Transverse colon (tissue), 4 donors: ENCODE measurements at regions not wholly inside any gene's neighbourhood (a gene's known extent, or its start where the extent isn't known, plus 50 kb on each side); places are given as distances from the start of the nearest gene placed in this dataset.

Experiments
- DNase-seq: peaks from one replicate; pipeline ENCODE4 v3.0.0-alpha.2; 2019
- H3K27ac ChIP-seq, 4 donors: fragments of 200-600 bp; sonication (generic); 2 replicates each; pipeline ENCODE4 v1.5.1; 2016 to 2018; ENCODE audit warnings: inconsistent platforms in 4 of 4
- H3K27me3 ChIP-seq: fragments of 200-600 bp; sonication (generic); 2 replicates; pipeline ENCODE4 v1.5.1; 2017; ENCODE audit warnings: inconsistent platforms
- H3K36me3 ChIP-seq, 4 donors: fragments of 200-600 bp; sonication (generic); 2 replicates each; pipeline ENCODE4 v1.5.1; 2017 to 2019; ENCODE audit warnings: inconsistent platforms in 4 of 4
- H3K4me1 ChIP-seq, 4 donors: fragments of 200-600 bp; sonication (generic); 2 replicates each; pipeline ENCODE4 v1.5.1; 2017 to 2020; ENCODE audit warnings: inconsistent platforms in 4 of 4
- H3K4me3 ChIP-seq, 4 donors: fragments of 200-600 bp; sonication (generic); 1 replicate in 1 of 4; 2 replicates in 3 of 4; pipeline versions ENCODE4 v1.5.1 to v1.6.1; 2017 to 2019; ENCODE audit warnings: inconsistent platforms in 4 of 4
- H3K9me3 ChIP-seq, 2 donors: fragments of 200-600 bp; sonication (generic); 2 replicates each; pipeline ENCODE4 v1.5.1; 2017 to 2019; ENCODE audit warnings: inconsistent platforms in 2 of 2
- EP300 ChIP-seq: sonication (generic); formaldehyde crosslinking; IDR thresholded peaks from one replicate; pipeline ENCODE4 v1.6.1; 2017; ENCODE audit warnings: antibody characterized with exemption, low read depth
- POLR2A ChIP-seq: fragments of 450-650 bp; IDR thresholded peaks from one replicate; pipeline ENCODE4 v1.6.1; 2016; ENCODE audit warnings: antibody characterized with exemption, mild to moderate bottlenecking, moderate library complexity
- POLR2AphosphoS5 ChIP-seq, 3 donors: sonication (generic); formaldehyde crosslinking; IDR thresholded peaks; one replicate each; pipeline ENCODE4 v1.6.1; 2016; ENCODE audit warnings: antibody characterized with exemption in 3 of 3
- WGBS, 2 donors: methylation state at CpG; one replicate each; pipeline ENCODE4 v1.1.5; 2018; ENCODE audit warnings: low coverage in 1 of 2; 5-methylcytosine and 5-hydroxymethylcytosine counted together
- in situ Hi-C, 4 donors: fragments of 200-750 bp; cut with MboI; loops; one replicate each; pipeline versions ENCODE4 v1.15.0 to v1.15.1; 2017; ENCODE audit warnings: low sequenced_read_pairs in 3 of 4, low pct_ligation_motif_present in 1 of 4, low pct_unique_long_range_greater_than_20kb in 1 of 4
- intact Hi-C: fragments of 100-400 bp; cut with DNase I; formaldehyde crosslinking; loops from one replicate; pipeline ENCODE4 v1.15.1; 2023; ENCODE audit warnings: low total_unique reads
- TF ChIP-seq, protein P1 (sequence below), 5 experiments: fragments of 200-600 bp in 3 of 5; fragments of 450-650 bp in 2 of 5; sonication (generic) in 3 of 5; IDR thresholded peaks; 1 replicate in 2 of 5; 2 replicates in 3 of 5; pipeline ENCODE4 v1.5.1; 2016 to 2017; ENCODE audit warnings: antibody characterized with exemption in 5 of 5, inconsistent platforms in 3 of 5, mild to moderate bottlenecking in 2 of 5, moderate library complexity in 1 of 5

- H3K27ac ChIP-seq = peak overlapping the region; percentile 46 to 66 (median 60)
- no peak for TF ChIP-seq POLR2A
- TF ChIP-seq POLR2AphosphoS5 (IDR thresholded peaks at IDR 0.05) = peak; percentile 5 to 46 (median 21)
- WGBS, 2 donors = 27 to 42% methylated on average over 1 of the region's 1 CpG
- intact Hi-C loops = no loop called here
- no peaks in the 10 kb centered on the region for H3K27me3 ChIP-seq
- peaks cover 0 to 6% (median 0%) of the 10 kb centered on the region in 4 donors for H3K4me1 ChIP-seq
- in situ Hi-C loops = no loop called here
- no peaks in the 10 kb centered on the region for H3K9me3 ChIP-seq
- H3K36me3 ChIP-seq = no peaks in the 10 kb centered on the region
- H3K4me3 ChIP-seq = no peak overlapping the region
- DNase-seq = no peak
Observed at GRCh38 chr5:120388016-120388781, 75.9 kb upstream of the PRR16 start.

DNA sequence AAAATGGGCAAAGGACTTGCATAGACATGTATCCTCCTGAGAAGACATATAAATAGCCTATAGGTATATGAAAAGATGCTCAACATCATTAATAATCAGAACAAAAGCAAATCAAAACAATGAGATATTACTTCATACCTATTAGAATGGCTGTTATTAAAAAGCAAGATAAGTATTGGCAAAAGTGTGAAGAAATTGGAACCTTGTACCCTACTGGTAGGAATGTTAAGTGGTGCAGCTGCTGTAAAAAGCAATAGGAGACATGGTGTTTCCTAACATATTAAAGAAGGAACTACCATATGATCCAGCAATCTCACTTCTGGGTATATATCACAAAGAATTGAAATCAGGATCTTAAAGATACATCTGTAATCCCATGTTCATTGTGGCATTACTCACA lies 69.8 kb upstream of the PRR16 start:
- H3K4me3 ChIP-seq = no peak overlapping the region
- in situ Hi-C loops (no loop called here), intact Hi-C loops (no loop called here)
- H3K27me3 ChIP-seq = no peaks in the 10 kb centered on the region
- no peaks in the 10 kb centered on the region for H3K36me3 ChIP-seq
- TF ChIP-seq, protein P1, sequence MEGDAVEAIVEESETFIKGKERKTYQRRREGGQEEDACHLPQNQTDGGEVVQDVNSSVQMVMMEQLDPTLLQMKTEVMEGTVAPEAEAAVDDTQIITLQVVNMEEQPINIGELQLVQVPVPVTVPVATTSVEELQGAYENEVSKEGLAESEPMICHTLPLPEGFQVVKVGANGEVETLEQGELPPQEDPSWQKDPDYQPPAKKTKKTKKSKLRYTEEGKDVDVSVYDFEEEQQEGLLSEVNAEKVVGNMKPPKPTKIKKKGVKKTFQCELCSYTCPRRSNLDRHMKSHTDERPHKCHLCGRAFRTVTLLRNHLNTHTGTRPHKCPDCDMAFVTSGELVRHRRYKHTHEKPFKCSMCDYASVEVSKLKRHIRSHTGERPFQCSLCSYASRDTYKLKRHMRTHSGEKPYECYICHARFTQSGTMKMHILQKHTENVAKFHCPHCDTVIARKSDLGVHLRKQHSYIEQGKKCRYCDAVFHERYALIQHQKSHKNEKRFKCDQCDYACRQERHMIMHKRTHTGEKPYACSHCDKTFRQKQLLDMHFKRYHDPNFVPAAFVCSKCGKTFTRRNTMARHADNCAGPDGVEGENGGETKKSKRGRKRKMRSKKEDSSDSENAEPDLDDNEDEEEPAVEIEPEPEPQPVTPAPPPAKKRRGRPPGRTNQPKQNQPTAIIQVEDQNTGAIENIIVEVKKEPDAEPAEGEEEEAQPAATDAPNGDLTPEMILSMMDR (IDR thresholded peaks at IDR 0.05) = peak in 1 of 5 experiments; percentile 12
- no peak for TF ChIP-seq EP300
- no peaks in the 10 kb centered on the region for H3K4me1 ChIP-seq
- DNase-seq = no peak
- H3K9me3 ChIP-seq = no peaks in the 10 kb centered on the region
- no peak overlapping the region for H3K27ac ChIP-seq

DNA sequence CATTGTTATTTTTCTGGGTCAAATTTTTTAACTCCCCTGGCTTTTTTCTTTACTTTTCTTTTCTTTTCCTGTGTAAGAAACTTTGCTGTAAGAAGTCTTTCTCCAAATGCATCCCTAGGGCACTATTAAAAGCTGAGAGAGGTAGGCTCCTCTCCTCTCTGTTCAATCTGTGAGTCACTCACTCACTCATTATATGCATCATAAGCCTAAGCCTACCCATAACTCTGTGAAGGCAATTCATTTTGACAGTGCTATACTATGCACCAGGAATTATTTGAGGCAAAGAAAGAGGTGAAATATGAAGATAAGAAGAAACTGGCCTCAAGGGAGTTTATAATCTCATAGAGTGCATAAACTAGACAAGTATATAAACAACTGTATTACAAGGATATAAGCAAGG lies 67.9 kb upstream of the PRR16 start:
- Histone ChIP-seq H3K27ac (no peak overlapping the region), H3K9me3 (no peaks in the 10 kb centered on the region), H3K4me1 (no peaks in the 10 kb centered on the region), H3K4me3 (no peak overlapping the region), H3K36me3 (no peaks in the 10 kb centered on the region), H3K27me3 (no peaks in the 10 kb centered on the region)
- no peak for DNase-seq
- intact Hi-C loops (no loop called here), in situ Hi-C loops (no loop called here)
- TF ChIP-seq POLR2A = no peak
- no peak for TF ChIP-seq POLR2AphosphoS5 (IDR thresholded peaks at IDR 0.05)
- TF ChIP-seq, protein P1 (IDR thresholded peaks at IDR 0.05) = no peak
- no peak for TF ChIP-seq EP300

GRCh38 chr5:120400356-120400755 lies 63.7 kb upstream of the PRR16 start:
- no peak for TF ChIP-seq POLR2A
- TF ChIP-seq POLR2AphosphoS5 (IDR thresholded peaks at IDR 0.05) = no peak
- TF ChIP-seq EP300 = no peak
- TF ChIP-seq, protein P1 (IDR thresholded peaks at IDR 0.05) = no peak
- H3K4me3 ChIP-seq = no peak overlapping the region
- in situ Hi-C loops (no loop called here), intact Hi-C loops (no loop called here)
- no peaks in the 10 kb centered on the region for H3K4me1 ChIP-seq
- DNase-seq = no peak
- no peak overlapping the region for H3K27ac ChIP-seq
- H3K27me3 ChIP-seq = no peaks in the 10 kb centered on the region
- 71 to 74% methylated on average over 1 of the region's 1 CpG for WGBS, 2 donors
- H3K36me3 ChIP-seq = no peaks in the 10 kb centered on the region
- H3K9me3 ChIP-seq = no peaks in the 10 kb centered on the region

GRCh38 chr5:120402606-120403005 lies 61.5 kb upstream of the PRR16 start:
- in situ Hi-C loops = no loop called here
- no peak for DNase-seq
- Histone ChIP-seq H3K9me3 (no peaks in the 10 kb centered on the region), H3K4me1 (no peaks in the 10 kb centered on the region), H3K27ac (no peak overlapping the region), H3K27me3 (no peaks in the 10 kb centered on the region), H3K36me3 (no peaks in the 10 kb centered on the region), H3K4me3 (no peak overlapping the region)
- WGBS, 2 donors = 62 to 77% methylated on average over 2 of the region's 2 CpGs
- intact Hi-C loops = no loop called here
- TF ChIP-seq POLR2A (no peak), EP300 (no peak), POLR2AphosphoS5 (IDR thresholded peaks at IDR 0.05) (no peak)
- TF ChIP-seq, protein P1 (IDR thresholded peaks at IDR 0.05) = no peak
